ENCODE measurements at regions not wholly inside any gene's neighbourhood (a gene's known extent, or its start where the extent isn't known, plus 50 kb on each side); places are given as distances from the start of the nearest gene placed in this dataset.

GRCh38 chr9:120289990-120290975, 289.7 kb downstream of the CDK5RAP2 start:
- no peaks in the 10 kb centered on the region for H3K4me1 ChIP-seq (ENCODE audit: control insufficient read depth, insufficient read depth, low read length)
- H3K9ac ChIP-seq (ENCODE audit: low read depth, low read length), result no peak overlapping the region
- H3K9me3 ChIP-seq (ENCODE audit: control insufficient read depth, insufficient read depth, low read length), result no peaks in the 10 kb centered on the region
- H3K4me3 ChIP-seq (ENCODE audit: low read depth, low read length), result no peak overlapping the region
- H3K36me3 ChIP-seq (ENCODE audit: control insufficient read depth, insufficient read depth, low read length), result no peaks in the 10 kb centered on the region
- no peaks in the 10 kb centered on the region for H3K27me3 ChIP-seq (ENCODE audit: control insufficient read depth, insufficient read depth, low read length)

GRCh38 chr9:120289098-120289497, 290.9 kb downstream of the CDK5RAP2 start:
- H3K36me3 ChIP-seq (ENCODE audit: control insufficient read depth, insufficient read depth, low read length), result no peaks in the 10 kb centered on the region
- H3K4me3 ChIP-seq (ENCODE audit: low read depth, low read length), result no peak overlapping the region
- no peaks in the 10 kb centered on the region for H3K4me1 ChIP-seq (ENCODE audit: control insufficient read depth, insufficient read depth, low read length)
- no peaks in the 10 kb centered on the region for H3K9me3 ChIP-seq (ENCODE audit: control insufficient read depth, insufficient read depth, low read length)
- no peak overlapping the region for H3K9ac ChIP-seq (ENCODE audit: low read depth, low read length)
- no peaks in the 10 kb centered on the region for H3K27me3 ChIP-seq (ENCODE audit: control insufficient read depth, insufficient read depth, low read length)

DNA sequence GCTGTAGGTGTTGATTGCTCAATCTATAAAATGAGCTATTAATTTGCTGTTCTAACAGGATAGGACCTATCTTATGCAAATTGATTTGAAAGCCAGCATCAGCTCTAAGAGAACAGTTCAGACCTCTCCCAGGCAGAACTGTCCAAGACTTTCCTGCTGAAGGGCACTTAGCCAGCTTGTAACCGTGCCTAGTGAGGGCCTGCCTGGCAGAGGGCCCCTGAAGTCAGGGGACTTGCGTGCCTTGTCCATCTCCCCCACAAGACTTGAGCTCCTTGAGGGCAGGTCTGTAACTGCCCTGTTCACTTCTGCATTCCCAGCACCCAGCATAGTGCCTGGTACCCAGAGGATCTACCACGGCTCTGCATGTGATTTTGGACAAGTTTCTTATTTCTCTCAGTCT, 293.4 kb downstream of the CDK5RAP2 start:
- no peak overlapping the region for H3K4me3 ChIP-seq (ENCODE audit: low read depth, low read length)
- no peaks in the 10 kb centered on the region for H3K27me3 ChIP-seq (ENCODE audit: control insufficient read depth, insufficient read depth, low read length)

DNA sequence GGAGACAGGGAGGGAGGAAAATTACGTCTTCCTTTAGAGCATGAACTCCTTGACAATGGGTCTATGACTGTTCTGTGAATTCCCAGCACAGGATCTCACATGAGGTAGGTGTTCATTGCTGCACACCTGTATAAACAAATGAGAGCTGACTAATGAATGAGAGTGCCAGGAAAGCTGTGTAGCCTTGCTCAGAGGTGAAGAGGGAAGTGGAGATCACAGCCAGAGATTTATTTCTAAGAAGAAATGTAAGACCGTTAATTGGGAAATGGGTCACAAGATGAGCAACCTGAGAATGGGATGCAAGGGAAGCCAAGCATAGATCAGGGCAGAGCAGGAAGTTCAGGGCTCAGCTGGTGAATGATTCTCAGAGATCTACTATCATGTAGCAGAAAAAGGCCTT, 295.1 kb downstream of the CDK5RAP2 start:
- Histone ChIP-seq H3K9me3 (ENCODE audit: control insufficient read depth, insufficient read depth, low read length) (no peaks in the 10 kb centered on the region), H3K4me3 (ENCODE audit: low read depth, low read length) (no peak overlapping the region), H3K4me1 (ENCODE audit: control insufficient read depth, insufficient read depth, low read length) (no peaks in the 10 kb centered on the region), H3K27me3 (ENCODE audit: control insufficient read depth, insufficient read depth, low read length) (no peaks in the 10 kb centered on the region), H3K9ac (ENCODE audit: low read depth, low read length) (no peak overlapping the region), H3K36me3 (ENCODE audit: control insufficient read depth, insufficient read depth, low read length) (no peaks in the 10 kb centered on the region)

More for the DNA sequence above, 293.4 kb downstream of the CDK5RAP2 start:
- H3K36me3 ChIP-seq (ENCODE audit: control insufficient read depth, insufficient read depth, low read length), result no peaks in the 10 kb centered on the region
- H3K9ac ChIP-seq (ENCODE audit: low read depth, low read length), result no peak overlapping the region
- H3K9me3 ChIP-seq (ENCODE audit: control insufficient read depth, insufficient read depth, low read length), result no peaks in the 10 kb centered on the region
- H3K4me1 ChIP-seq (ENCODE audit: control insufficient read depth, insufficient read depth, low read length), result no peaks in the 10 kb centered on the region

DNA sequence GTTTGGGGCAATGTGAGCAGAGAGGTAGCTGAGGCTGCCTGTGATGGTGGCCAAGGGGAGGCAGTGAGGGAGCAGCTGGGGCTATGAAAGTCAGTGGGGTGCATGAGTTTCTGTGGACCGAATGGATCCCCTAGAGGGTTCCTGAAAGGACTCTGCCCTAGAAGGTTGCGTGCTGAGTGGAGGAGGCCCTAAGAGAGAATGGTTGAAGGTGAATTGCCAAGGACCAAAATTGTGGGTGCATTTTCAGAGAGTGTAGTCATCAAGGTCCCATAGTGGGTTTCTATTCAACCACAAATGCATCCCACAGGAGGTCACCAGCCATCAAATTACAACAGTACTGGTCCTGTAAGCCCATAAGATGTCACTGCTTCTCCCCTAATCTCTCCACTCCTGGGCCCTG, 298.3 kb downstream of the CDK5RAP2 start:
- H3K27me3 ChIP-seq (ENCODE audit: control insufficient read depth, insufficient read depth, low read length), result no peaks in the 10 kb centered on the region
- H3K9ac ChIP-seq (ENCODE audit: low read depth, low read length), result no peak overlapping the region
- no peak overlapping the region for H3K4me3 ChIP-seq (ENCODE audit: low read depth, low read length)
- no peaks in the 10 kb centered on the region for H3K9me3 ChIP-seq (ENCODE audit: control insufficient read depth, insufficient read depth, low read length)
- H3K4me1 ChIP-seq (ENCODE audit: control insufficient read depth, insufficient read depth, low read length), result no peaks in the 10 kb centered on the region
- no peaks in the 10 kb centered on the region for H3K36me3 ChIP-seq (ENCODE audit: control insufficient read depth, insufficient read depth, low read length)

GRCh38 chr9:120267929-120268328, 312.0 kb downstream of the CDK5RAP2 start:
- Histone ChIP-seq H3K27me3 (ENCODE audit: control insufficient read depth, insufficient read depth, low read length) (no peaks in the 10 kb centered on the region), H3K9ac (ENCODE audit: low read depth, low read length) (no peak overlapping the region), H3K4me1 (ENCODE audit: control insufficient read depth, insufficient read depth, low read length) (no peaks in the 10 kb centered on the region), H3K4me3 (ENCODE audit: low read depth, low read length) (no peak overlapping the region), H3K9me3 (ENCODE audit: control insufficient read depth, insufficient read depth, low read length) (no peaks in the 10 kb centered on the region), H3K36me3 (ENCODE audit: control insufficient read depth, insufficient read depth, low read length) (no peaks in the 10 kb centered on the region)

- H3K4me1 ChIP-seq (ENCODE audit: control insufficient read depth, insufficient read depth, low read length), result no peaks in the 10 kb centered on the region
- H3K36me3 ChIP-seq (ENCODE audit: control insufficient read depth, insufficient read depth, low read length), result no peaks in the 10 kb centered on the region
- no peaks in the 10 kb centered on the region for H3K27me3 ChIP-seq (ENCODE audit: control insufficient read depth, insufficient read depth, low read length)
- no peak overlapping the region for H3K4me3 ChIP-seq (ENCODE audit: low read depth, low read length)
- H3K9me3 ChIP-seq (ENCODE audit: control insufficient read depth, insufficient read depth, low read length), result no peaks in the 10 kb centered on the region
- no peak overlapping the region for H3K9ac ChIP-seq (ENCODE audit: low read depth, low read length)
These were observed 314.2 kb downstream of the CDK5RAP2 start for GRCh38 chr9:120265791-120266190.

DNA sequence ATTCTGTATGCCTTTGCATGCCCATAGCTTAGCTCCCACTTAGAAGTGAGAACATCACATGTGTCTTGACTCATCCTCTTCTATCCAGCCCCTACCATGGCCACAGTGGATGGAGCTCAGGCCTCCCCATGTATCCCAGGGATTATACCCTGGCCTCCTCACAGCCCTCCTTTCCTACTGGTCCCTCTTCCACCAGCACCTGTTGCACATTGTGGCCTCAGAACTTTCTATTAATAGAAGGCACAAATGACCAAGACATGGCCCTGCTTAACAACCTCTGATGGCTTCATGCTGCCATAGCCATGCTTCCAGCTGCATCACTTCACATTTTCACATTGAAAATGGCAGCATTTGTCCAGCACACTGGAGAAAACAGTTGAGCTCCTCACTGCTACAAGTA, 315.4 kb downstream of the CDK5RAP2 start:
- Histone ChIP-seq H3K9ac (ENCODE audit: low read depth, low read length) (no peak overlapping the region), H3K4me1 (ENCODE audit: control insufficient read depth, insufficient read depth, low read length) (no peaks in the 10 kb centered on the region), H3K9me3 (ENCODE audit: control insufficient read depth, insufficient read depth, low read length) (no peaks in the 10 kb centered on the region), H3K36me3 (ENCODE audit: control insufficient read depth, insufficient read depth, low read length) (no peaks in the 10 kb centered on the region), H3K27me3 (ENCODE audit: control insufficient read depth, insufficient read depth, low read length) (no peaks in the 10 kb centered on the region), H3K4me3 (ENCODE audit: low read depth, low read length) (no peak overlapping the region)

GRCh38 chr9:120263836-120264235, 316.1 kb downstream of the CDK5RAP2 start:
- Histone ChIP-seq H3K36me3 (ENCODE audit: control insufficient read depth, insufficient read depth, low read length) (no peaks in the 10 kb centered on the region), H3K4me3 (ENCODE audit: low read depth, low read length) (no peak overlapping the region), H3K9ac (ENCODE audit: low read depth, low read length) (no peak overlapping the region), H3K4me1 (ENCODE audit: control insufficient read depth, insufficient read depth, low read length) (no peaks in the 10 kb centered on the region), H3K9me3 (ENCODE audit: control insufficient read depth, insufficient read depth, low read length) (no peaks in the 10 kb centered on the region), H3K27me3 (ENCODE audit: control insufficient read depth, insufficient read depth, low read length) (no peaks in the 10 kb centered on the region)

- Histone ChIP-seq H3K9ac (ENCODE audit: low read depth, low read length) (no peak overlapping the region), H3K4me3 (ENCODE audit: low read depth, low read length) (no peak overlapping the region), H3K27me3 (ENCODE audit: control insufficient read depth, insufficient read depth, low read length) (no peaks in the 10 kb centered on the region), H3K36me3 (ENCODE audit: control insufficient read depth, insufficient read depth, low read length) (no peaks in the 10 kb centered on the region), H3K4me1 (ENCODE audit: control insufficient read depth, insufficient read depth, low read length) (no peaks in the 10 kb centered on the region), H3K9me3 (ENCODE audit: control insufficient read depth, insufficient read depth, low read length) (no peaks in the 10 kb centered on the region)
These were observed 318.5 kb downstream of the CDK5RAP2 start for GRCh38 chr9:120261419-120261818.

GRCh38 chr9:120259100-120259499, 320.9 kb downstream of the CDK5RAP2 start:
- no peak overlapping the region for H3K9ac ChIP-seq (ENCODE audit: low read depth, low read length)
- H3K4me3 ChIP-seq (ENCODE audit: low read depth, low read length), result no peak overlapping the region
- H3K4me1 ChIP-seq (ENCODE audit: control insufficient read depth, insufficient read depth, low read length), result no peaks in the 10 kb centered on the region

GRCh38 chr9:120258096-120258495, 321.9 kb downstream of the CDK5RAP2 start:
- Histone ChIP-seq H3K9ac (ENCODE audit: low read depth, low read length) (no peak overlapping the region), H3K4me1 (ENCODE audit: control insufficient read depth, insufficient read depth, low read length) (no peaks in the 10 kb centered on the region), H3K36me3 (ENCODE audit: control insufficient read depth, insufficient read depth, low read length) (no peaks in the 10 kb centered on the region), H3K9me3 (ENCODE audit: control insufficient read depth, insufficient read depth, low read length) (no peaks in the 10 kb centered on the region), H3K27me3 (ENCODE audit: control insufficient read depth, insufficient read depth, low read length) (no peaks in the 10 kb centered on the region), H3K4me3 (ENCODE audit: low read depth, low read length) (no peak overlapping the region)

More at GRCh38 chr9:120259100-120259499, 320.9 kb downstream of the CDK5RAP2 start:
- Histone ChIP-seq H3K9me3 (ENCODE audit: control insufficient read depth, insufficient read depth, low read length) (no peaks in the 10 kb centered on the region), H3K27me3 (ENCODE audit: control insufficient read depth, insufficient read depth, low read length) (no peaks in the 10 kb centered on the region), H3K36me3 (ENCODE audit: control insufficient read depth, insufficient read depth, low read length) (no peaks in the 10 kb centered on the region)
